ENCODE measurements at regions not wholly inside any gene's neighbourhood (a gene's known extent, or its start where the extent isn't known, plus 50 kb on each side); places are given as distances from the start of the nearest gene placed in this dataset.

DNA sequence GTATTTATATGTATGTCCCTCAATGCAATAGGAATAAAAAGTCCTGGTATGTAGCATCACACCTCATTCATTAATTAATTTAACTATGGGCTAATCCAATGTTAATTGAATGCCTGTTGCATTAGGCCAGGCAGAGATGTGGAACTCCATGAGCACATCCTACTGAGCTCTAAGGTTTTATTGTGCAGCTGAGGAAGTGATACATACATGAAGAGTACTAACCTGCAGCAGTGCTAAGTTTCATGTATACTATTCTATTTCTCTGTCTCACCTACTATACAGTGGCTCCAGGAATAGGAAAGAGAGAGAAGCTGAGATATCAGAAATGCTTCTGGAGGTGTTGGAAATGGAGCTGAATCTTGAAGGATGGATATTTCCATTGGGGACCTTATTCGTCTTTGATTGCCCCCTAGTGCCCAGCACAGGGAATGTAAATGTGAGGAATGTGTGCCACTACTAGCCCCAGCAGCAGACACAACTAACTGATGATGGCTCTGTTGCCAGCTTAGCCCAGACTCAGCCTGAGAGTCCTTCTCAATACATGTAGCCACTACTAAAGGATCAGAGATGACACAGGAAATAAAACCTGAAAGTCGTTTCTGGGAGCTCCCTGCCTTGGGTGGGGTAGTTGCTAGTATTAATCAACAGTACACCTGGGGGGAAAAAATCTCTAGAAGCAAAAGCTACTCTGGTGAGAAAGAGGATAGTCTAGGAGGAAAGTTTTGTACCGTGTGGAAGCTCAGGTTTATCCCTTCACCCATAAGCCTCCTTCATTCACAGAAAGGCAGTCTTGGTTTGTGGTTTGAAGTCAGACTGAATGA is 173.3 kb upstream of the FOXD3 start (continued):
- TF ChIP-seq, protein P1, sequence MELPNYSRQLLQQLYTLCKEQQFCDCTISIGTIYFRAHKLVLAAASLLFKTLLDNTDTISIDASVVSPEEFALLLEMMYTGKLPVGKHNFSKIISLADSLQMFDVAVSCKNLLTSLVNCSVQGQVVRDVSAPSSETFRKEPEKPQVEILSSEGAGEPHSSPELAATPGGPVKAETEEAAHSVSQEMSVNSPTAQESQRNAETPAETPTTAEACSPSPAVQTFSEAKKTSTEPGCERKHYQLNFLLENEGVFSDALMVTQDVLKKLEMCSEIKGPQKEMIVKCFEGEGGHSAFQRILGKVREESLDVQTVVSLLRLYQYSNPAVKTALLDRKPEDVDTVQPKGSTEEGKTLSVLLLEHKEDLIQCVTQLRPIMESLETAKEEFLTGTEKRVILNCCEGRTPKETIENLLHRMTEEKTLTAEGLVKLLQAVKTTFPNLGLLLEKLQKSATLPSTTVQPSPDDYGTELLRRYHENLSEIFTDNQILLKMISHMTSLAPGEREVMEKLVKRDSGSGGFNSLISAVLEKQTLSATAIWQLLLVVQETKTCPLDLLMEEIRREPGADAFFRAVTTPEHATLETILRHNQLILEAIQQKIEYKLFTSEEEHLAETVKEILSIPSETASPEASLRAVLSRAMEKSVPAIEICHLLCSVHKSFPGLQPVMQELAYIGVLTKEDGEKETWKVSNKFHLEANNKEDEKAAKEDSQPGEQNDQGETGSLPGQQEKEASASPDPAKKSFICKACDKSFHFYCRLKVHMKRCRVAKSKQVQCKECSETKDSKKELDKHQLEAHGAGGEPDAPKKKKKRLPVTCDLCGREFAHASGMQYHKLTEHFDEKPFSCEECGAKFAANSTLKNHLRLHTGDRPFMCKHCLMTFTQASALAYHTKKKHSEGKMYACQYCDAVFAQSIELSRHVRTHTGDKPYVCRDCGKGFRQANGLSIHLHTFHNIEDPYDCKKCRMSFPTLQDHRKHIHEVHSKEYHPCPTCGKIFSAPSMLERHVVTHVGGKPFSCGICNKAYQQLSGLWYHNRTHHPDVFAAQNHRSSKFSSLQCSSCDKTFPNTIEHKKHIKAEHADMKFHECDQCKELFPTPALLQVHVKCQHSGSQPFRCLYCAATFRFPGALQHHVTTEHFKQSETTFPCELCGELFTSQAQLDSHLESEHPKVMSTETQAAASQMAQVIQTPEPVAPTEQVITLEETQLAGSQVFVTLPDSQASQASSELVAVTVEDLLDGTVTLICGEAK (IDR thresholded peaks at IDR 0.05; ENCODE audit: borderline replicate concordance), result no peak
- peak; percentile 73 for TF ChIP-seq RAD21 (IDR thresholded peaks at IDR 0.05; ENCODE audit: insufficient read depth, low read depth, low read length)
- no peak for TF ChIP-seq RELA (IDR thresholded peaks at IDR 0.05; ENCODE audit: borderline replicate concordance, partially characterized antibody)
- TF ChIP-seq IRF4 (IDR thresholded peaks at IDR 0.05; ENCODE audit: low read depth, low read length), result no peak
- TF ChIP-seq TCF3 (IDR thresholded peaks at IDR 0.05; ENCODE audit: borderline replicate concordance, insufficient read depth, low read depth, low read length), result no peak
- TF ChIP-seq CHD1 (IDR thresholded peaks at IDR 0.05; ENCODE audit: low read depth, low read length), result no peak
- TF ChIP-seq TCF12 (IDR thresholded peaks at IDR 0.05; ENCODE audit: low read depth, low read length), result no peak
- TF ChIP-seq, protein P2, sequence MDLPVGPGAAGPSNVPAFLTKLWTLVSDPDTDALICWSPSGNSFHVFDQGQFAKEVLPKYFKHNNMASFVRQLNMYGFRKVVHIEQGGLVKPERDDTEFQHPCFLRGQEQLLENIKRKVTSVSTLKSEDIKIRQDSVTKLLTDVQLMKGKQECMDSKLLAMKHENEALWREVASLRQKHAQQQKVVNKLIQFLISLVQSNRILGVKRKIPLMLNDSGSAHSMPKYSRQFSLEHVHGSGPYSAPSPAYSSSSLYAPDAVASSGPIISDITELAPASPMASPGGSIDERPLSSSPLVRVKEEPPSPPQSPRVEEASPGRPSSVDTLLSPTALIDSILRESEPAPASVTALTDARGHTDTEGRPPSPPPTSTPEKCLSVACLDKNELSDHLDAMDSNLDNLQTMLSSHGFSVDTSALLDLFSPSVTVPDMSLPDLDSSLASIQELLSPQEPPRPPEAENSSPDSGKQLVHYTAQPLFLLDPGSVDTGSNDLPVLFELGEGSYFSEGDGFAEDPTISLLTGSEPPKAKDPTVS (IDR thresholded peaks at IDR 0.05; ENCODE audit: low read depth, low read length), result no peak
